A549 (cell line): ENCODE measurements at regions not wholly inside any gene's neighbourhood (a gene's known extent, or its start where the extent isn't known, plus 50 kb on each side); places are given as distances from the start of the nearest gene placed in this dataset.

Experiments
- ATAC-seq, 2 experiments: fragments of 200-7000 bp in 1 of 2; fragments of >200 bp in 1 of 2; cut with Nextera tagmentation in 1 of 2; cut with Tn5 transposase in 1 of 2; 3 replicates each; pipeline versions ENCODE4 v1.8.0 to v1.9.1; 2018 to 2020; ENCODE audit warnings: mild to moderate bottlenecking in 1 of 2, moderate library complexity in 1 of 2
- CTCF ChIA-PET: fragments of 300-600 bp; sonication (Branson Sonifier 250); formaldehyde crosslinking; extraction: SDS; loops from one replicate; lab custom pipeline; 2021; ENCODE audit warnings: antibody characterized with exemption, inconsistent platforms; lab: Yijun Ruan, JAX
- POLR2A ChIA-PET: fragments of 350-600 bp; formaldehyde crosslinking; extraction: SDS; loops from one replicate; lab custom pipeline; 2021; ENCODE audit warnings: antibody characterized with exemption, inconsistent platforms; lab: Yijun Ruan, JAX
- DNase-seq, 2 experiments: peaks; one replicate each; pipeline versions ENCODE4 v3.0.0 to v3.0.0-alpha.2; 2011 to 2016; ENCODE audit warnings: low read depth in 1 of 2, low spot score in 1 of 2
- FAIRE-seq: peaks from 2 replicates; lab custom pipeline; 2011; peaks lifted over from hg19 to GRCh38; lab: Jason Lieb, UNC
- H3K27ac ChIP-seq, 2 experiments: fragments of >200 bp; sonication (Bioruptor Twin); formaldehyde crosslinking; 3 replicates each; pipeline ENCODE4 v1.5.1; 2016 to 2017
- H3K4me1 ChIP-seq: fragments of >200 bp; sonication (Bioruptor Twin); formaldehyde crosslinking; 3 replicates; pipeline ENCODE4 v1.6.1; 2016
- H3K4me2 ChIP-seq: fragments of >200 bp; sonication (Bioruptor Twin); formaldehyde crosslinking; 3 replicates; pipeline ENCODE4 v1.6.1; 2016
- H3K4me3 ChIP-seq: fragments of >200 bp; sonication (Bioruptor Twin); formaldehyde crosslinking; 3 replicates; pipeline ENCODE4 v1.5.1; 2016
- H3K9me3 ChIP-seq: fragments of >200 bp; sonication (Bioruptor Twin); formaldehyde crosslinking; 3 replicates; pipeline ENCODE4 v1.6.1; 2016
- ATOH8 ChIP-seq: fragments of 250-450 bp; sonication (Bioruptor Pico); IDR thresholded peaks from 2 replicates; pipeline ENCODE4 v1.5.0; 2020; ENCODE audit warnings: low read depth, mild to moderate bottlenecking, moderate library complexity
- CBX8 ChIP-seq: fragments of 200-600 bp; sonication (generic); IDR thresholded peaks from 2 replicates; pipeline ENCODE4 v1.6.1; 2016
- E2F6 ChIP-seq: IDR thresholded peaks from 2 replicates; pipeline ENCODE4 v1.6.1; 2012; ENCODE audit warnings: low read depth, borderline replicate concordance
- EP300 ChIP-seq, 2 experiments: fragments of >200 bp; sonication (Bioruptor Twin); formaldehyde crosslinking; IDR thresholded peaks; 2 replicates in 1 of 2; 3 replicates in 1 of 2; pipeline ENCODE4 v1.6.1; 2016 to 2017
- ESRRA ChIP-seq: fragments of 150-350 bp; IDR thresholded peaks from 2 replicates; pipeline ENCODE4 v1.6.1; 2014; ENCODE audit warnings: mild to moderate bottlenecking, low read length, borderline replicate concordance
- FOSB ChIP-seq: fragments of 250-450 bp; sonication (Bioruptor Pico); IDR thresholded peaks from 2 replicates; pipeline ENCODE4 v1.5.0; 2020; ENCODE audit warnings: mild to moderate bottlenecking, moderate library complexity
- HDAC2 ChIP-seq: fragments of 200-600 bp; sonication (generic); IDR thresholded peaks from 2 replicates; pipeline ENCODE4 v1.6.1; 2016
- HEYL ChIP-seq: fragments of 250-450 bp; sonication (Bioruptor Pico); IDR thresholded peaks from 2 replicates; pipeline ENCODE4 v1.8.0; 2021; ENCODE audit warnings: mild to moderate bottlenecking, moderate library complexity
- KDM5A ChIP-seq: fragments of 200-600 bp; sonication (generic); IDR thresholded peaks from 2 replicates; pipeline ENCODE4 v1.6.1; 2016; ENCODE audit warnings: antibody characterized with exemption, mild to moderate bottlenecking
- MYC ChIP-seq: IDR thresholded peaks from 2 replicates; pipeline ENCODE4 v1.6.1; 2012; ENCODE audit warnings: mild to moderate bottlenecking, inconsistent platforms, low read length, improper control_type of control experiment, borderline replicate concordance
- NFE2L2 ChIP-seq: fragments of 150-350 bp; conservative IDR thresholded peaks from 2 replicates; pipeline ENCODE4 v1.6.1; 2014; ENCODE audit warnings: low read length
- PHF8 ChIP-seq: fragments of 200-600 bp; sonication (generic); IDR thresholded peaks from 2 replicates; pipeline ENCODE4 v1.6.1; 2016; ENCODE audit warnings: low read depth, mild to moderate bottlenecking, antibody characterized with exemption, moderate library complexity, borderline replicate concordance
- POLR2A ChIP-seq: IDR thresholded peaks from 2 replicates; pipeline ENCODE4 v1.6.1; 2012; ENCODE audit warnings: mild to moderate bottlenecking, low read length
- RARB ChIP-seq: fragments of 250-450 bp; sonication (Bioruptor Pico); IDR thresholded peaks from 2 replicates; pipeline ENCODE4 v1.8.0; 2021; ENCODE audit warnings: mild to moderate bottlenecking, moderate library complexity
- RCOR1 ChIP-seq: fragments of 150-350 bp; IDR thresholded peaks from 2 replicates; pipeline ENCODE4 v1.6.1; 2014; ENCODE audit warnings: antibody characterized with exemption, low read length, low read depth
- SMC3 ChIP-seq: fragments of >200 bp; sonication (Bioruptor Twin); formaldehyde crosslinking; IDR thresholded peaks from 3 replicates; pipeline ENCODE4 v1.6.1; 2018; ENCODE audit warnings: inconsistent platforms
- TFCP2L1 ChIP-seq: fragments of 250-450 bp; sonication (Bioruptor Pico); IDR thresholded peaks from 2 replicates; pipeline ENCODE4 v1.5.0; 2021; ENCODE audit warnings: mild to moderate bottlenecking
- ZC3H11A ChIP-seq: fragments of 450-650 bp; IDR thresholded peaks from 2 replicates; pipeline ENCODE4 v1.6.1; 2014; ENCODE audit warnings: antibody characterized with exemption, mild to moderate bottlenecking
- ZFP36 ChIP-seq: fragments of 450-650 bp; IDR thresholded peaks from 2 replicates; pipeline ENCODE4 v1.6.1; 2014; ENCODE audit warnings: borderline replicate concordance; ENCODE audit not compliant: partially characterized antibody
- ZNF302 ChIP-seq: fragments of 250-450 bp; sonication (Bioruptor Pico); IDR thresholded peaks from 2 replicates; pipeline ENCODE4 v1.9.0; 2021; ENCODE audit warnings: inconsistent platforms, mild to moderate bottlenecking, moderate library complexity
- WGBS: methylation state at CpG from one replicate; pipeline ENCODE4 v1.1.6; 2017; ENCODE audit errors: missing lambda C conversion rate; 5-methylcytosine and 5-hydroxymethylcytosine counted together
- TF ChIP-seq, protein P1 (sequence below): IDR thresholded peaks from 2 replicates; pipeline ENCODE4 v1.6.1; 2012
- TF ChIP-seq, protein P2 (sequence below): fragments of 450-650 bp; IDR thresholded peaks from 2 replicates; pipeline ENCODE4 v1.6.1; 2014; ENCODE audit warnings: antibody characterized with exemption
- TF ChIP-seq, protein P3 (sequence below): fragments of >200 bp; sonication (Bioruptor Twin); formaldehyde crosslinking; IDR thresholded peaks from 3 replicates; pipeline ENCODE4 v1.6.1; 2016
- TF ChIP-seq, protein P4 (sequence below): fragments of 200-600 bp; sonication (generic); IDR thresholded peaks from 2 replicates; pipeline ENCODE4 v1.6.1; 2016; ENCODE audit warnings: antibody characterized with exemption, mild to moderate bottlenecking, moderate library complexity

DNA sequence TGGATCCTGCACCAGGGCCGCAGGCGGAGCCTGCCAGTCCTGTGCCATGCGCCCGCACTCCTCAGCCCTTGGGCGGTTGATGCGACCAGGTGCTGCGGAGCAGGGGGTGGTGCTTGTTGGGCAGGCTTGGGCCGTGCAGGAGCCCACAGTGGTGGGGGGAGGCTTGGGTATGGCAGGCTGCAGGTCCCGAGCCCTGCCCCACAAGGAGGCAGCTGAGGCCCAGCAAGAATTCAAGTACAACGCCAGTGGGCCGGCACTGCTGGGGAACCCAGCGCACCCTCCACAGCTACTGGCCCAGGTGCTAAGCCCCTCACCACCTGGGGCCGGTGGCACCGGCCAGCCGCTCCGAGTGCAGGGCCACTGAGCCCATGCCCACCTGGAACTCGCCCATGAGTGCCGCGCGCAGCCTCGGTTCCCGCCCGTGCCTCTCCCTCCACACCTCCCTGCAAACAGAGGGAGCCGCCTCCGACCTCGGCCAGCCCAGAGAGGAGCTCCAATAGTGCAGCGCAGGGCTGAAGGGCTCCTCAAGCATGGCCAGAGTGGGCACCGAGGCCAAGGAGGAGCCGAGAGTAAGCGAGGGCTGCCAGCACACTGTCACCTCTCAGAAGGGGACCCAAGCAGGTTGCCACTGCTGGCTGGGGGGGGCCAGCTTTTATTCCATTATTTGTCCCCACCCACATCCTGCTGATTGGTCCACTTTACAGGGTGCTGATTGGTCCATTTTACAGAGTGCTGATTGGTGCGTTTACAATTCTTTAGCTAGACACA lies 339.0 kb upstream of the KLF3 start:
- no peak for DNase-seq
- TF ChIP-seq ATOH8 (CRISPR knock-in tag) (no peak), EP300 (IDR thresholded peaks at IDR 0.05) (no peak), KDM5A (no peak), CBX8 (no peak), ZNF302 (CRISPR knock-in tag) (no peak), HEYL (no peak), MYC (no peak), ESRRA (no peak), RCOR1 (no peak), NFE2L2 (no peak), TFCP2L1 (CRISPR knock-in tag) (no peak)
- TF ChIP-seq, protein P1, sequence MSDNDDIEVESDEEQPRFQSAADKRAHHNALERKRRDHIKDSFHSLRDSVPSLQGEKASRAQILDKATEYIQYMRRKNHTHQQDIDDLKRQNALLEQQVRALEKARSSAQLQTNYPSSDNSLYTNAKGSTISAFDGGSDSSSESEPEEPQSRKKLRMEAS: no peak
- TF ChIP-seq, protein P2, sequence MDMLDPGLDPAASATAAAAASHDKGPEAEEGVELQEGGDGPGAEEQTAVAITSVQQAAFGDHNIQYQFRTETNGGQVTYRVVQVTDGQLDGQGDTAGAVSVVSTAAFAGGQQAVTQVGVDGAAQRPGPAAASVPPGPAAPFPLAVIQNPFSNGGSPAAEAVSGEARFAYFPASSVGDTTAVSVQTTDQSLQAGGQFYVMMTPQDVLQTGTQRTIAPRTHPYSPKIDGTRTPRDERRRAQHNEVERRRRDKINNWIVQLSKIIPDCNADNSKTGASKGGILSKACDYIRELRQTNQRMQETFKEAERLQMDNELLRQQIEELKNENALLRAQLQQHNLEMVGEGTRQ: no peak
- TF ChIP-seq, protein P3, sequence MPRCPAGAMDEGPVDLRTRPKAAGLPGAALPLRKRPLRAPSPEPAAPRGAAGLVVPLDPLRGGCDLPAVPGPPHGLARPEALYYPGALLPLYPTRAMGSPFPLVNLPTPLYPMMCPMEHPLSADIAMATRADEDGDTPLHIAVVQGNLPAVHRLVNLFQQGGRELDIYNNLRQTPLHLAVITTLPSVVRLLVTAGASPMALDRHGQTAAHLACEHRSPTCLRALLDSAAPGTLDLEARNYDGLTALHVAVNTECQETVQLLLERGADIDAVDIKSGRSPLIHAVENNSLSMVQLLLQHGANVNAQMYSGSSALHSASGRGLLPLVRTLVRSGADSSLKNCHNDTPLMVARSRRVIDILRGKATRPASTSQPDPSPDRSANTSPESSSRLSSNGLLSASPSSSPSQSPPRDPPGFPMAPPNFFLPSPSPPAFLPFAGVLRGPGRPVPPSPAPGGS: no peak
- H3K27ac ChIP-seq: no peak overlapping the region
- ChIA-PET CTCF (interaction anchor here (1.2 kb wide), 1 partner anchor 350 kb away, joined by 3 read pairs; no protein-coding TSS in a partner anchor), POLR2A (no interaction called here)
- no peaks in the 10 kb centered on the region for H3K9me3 ChIP-seq
- no peak overlapping the region for H3K4me2 ChIP-seq
- peaks cover 8% of the 10 kb centered on the region; the same call in 2 of the 3 replicates for H3K4me1 ChIP-seq
- no peak for FAIRE-seq
- WGBS: 82% methylated on average over 9 of the region's 31 CpGs
- ATAC-seq: no peak
- H3K4me3 ChIP-seq: no peak overlapping the region

GRCh38 chr4:38325629-38325913 lies 338.4 kb upstream of the KLF3 start:
- 90% methylated on average over 2 of the region's 2 CpGs for WGBS

GRCh38 chr4:38326499-38326898 lies 337.5 kb upstream of the KLF3 start:
- Histone ChIP-seq H3K27ac (no peak overlapping the region), H3K4me3 (no peak overlapping the region), H3K9me3 (no peaks in the 10 kb centered on the region), H3K4me2 (no peak overlapping the region), H3K4me1 (peaks cover 4% of the 10 kb centered on the region; the same call in 1 of the 3 replicates)
- WGBS: 79% methylated on average over 3 of the region's 3 CpGs
- no peak for FAIRE-seq
- ChIA-PET POLR2A (no interaction called here), CTCF (interaction anchor here (1.3 kb wide), 1 partner anchor 349 kb away, joined by 3 read pairs; no protein-coding TSS in a partner anchor)
- no peak for DNase-seq
- no peak for ATAC-seq
- TF ChIP-seq ZNF302 (CRISPR knock-in tag) (no peak), E2F6 (no peak), RARB (CRISPR knock-in tag) (no peak), POLR2A (no peak), FOSB (no peak), HDAC2 (no peak), ESRRA (no peak), ZFP36 (no peak), PHF8 (no peak), MYC (no peak), KDM5A (no peak), TFCP2L1 (CRISPR knock-in tag) (no peak)
- TF ChIP-seq, protein P4, sequence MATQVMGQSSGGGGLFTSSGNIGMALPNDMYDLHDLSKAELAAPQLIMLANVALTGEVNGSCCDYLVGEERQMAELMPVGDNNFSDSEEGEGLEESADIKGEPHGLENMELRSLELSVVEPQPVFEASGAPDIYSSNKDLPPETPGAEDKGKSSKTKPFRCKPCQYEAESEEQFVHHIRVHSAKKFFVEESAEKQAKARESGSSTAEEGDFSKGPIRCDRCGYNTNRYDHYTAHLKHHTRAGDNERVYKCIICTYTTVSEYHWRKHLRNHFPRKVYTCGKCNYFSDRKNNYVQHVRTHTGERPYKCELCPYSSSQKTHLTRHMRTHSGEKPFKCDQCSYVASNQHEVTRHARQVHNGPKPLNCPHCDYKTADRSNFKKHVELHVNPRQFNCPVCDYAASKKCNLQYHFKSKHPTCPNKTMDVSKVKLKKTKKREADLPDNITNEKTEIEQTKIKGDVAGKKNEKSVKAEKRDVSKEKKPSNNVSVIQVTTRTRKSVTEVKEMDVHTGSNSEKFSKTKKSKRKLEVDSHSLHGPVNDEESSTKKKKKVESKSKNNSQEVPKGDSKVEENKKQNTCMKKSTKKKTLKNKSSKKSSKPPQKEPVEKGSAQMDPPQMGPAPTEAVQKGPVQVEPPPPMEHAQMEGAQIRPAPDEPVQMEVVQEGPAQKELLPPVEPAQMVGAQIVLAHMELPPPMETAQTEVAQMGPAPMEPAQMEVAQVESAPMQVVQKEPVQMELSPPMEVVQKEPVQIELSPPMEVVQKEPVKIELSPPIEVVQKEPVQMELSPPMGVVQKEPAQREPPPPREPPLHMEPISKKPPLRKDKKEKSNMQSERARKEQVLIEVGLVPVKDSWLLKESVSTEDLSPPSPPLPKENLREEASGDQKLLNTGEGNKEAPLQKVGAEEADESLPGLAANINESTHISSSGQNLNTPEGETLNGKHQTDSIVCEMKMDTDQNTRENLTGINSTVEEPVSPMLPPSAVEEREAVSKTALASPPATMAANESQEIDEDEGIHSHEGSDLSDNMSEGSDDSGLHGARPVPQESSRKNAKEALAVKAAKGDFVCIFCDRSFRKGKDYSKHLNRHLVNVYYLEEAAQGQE: no peak

More at GRCh38 chr4:38325629-38325913, 338.4 kb upstream of the KLF3 start:
- POLR2A ChIA-PET: no interaction called here
- Histone ChIP-seq H3K9me3 (no peaks in the 10 kb centered on the region), H3K4me2 (no peak overlapping the region), H3K4me3 (no peak overlapping the region), H3K27ac (no peak overlapping the region), H3K4me1 (peaks cover 4% of the 10 kb centered on the region; the same call in 1 of the 3 replicates)
- CTCF ChIA-PET: no interaction called here
- no peak for ATAC-seq
- TF ChIP-seq PHF8 (no peak), ZC3H11A (no peak), ZFP36 (no peak), NFE2L2 (no peak), SMC3 (no peak)
- TF ChIP-seq, protein P3: no peak
- DNase-seq: no peak
- no peak for FAIRE-seq
